VCaP (cell line): ENCODE measurements at regions not wholly inside any gene's neighbourhood (a gene's known extent, or its start where the extent isn't known, plus 50 kb on each side); places are given as distances from the start of the nearest gene placed in this dataset.

Source experiments
- H3K27ac ChIP-seq: fragments of 450-650 bp; 2 replicates; pipeline ENCODE4 v1.5.1; 2017
- TF ChIP-seq, protein P1 (sequence below): fragments of 450-650 bp; conservative IDR thresholded peaks from 2 replicates; pipeline ENCODE4 v1.5.1; 2017; ENCODE audit warnings: mild to moderate bottlenecking, moderate library complexity

DNA sequence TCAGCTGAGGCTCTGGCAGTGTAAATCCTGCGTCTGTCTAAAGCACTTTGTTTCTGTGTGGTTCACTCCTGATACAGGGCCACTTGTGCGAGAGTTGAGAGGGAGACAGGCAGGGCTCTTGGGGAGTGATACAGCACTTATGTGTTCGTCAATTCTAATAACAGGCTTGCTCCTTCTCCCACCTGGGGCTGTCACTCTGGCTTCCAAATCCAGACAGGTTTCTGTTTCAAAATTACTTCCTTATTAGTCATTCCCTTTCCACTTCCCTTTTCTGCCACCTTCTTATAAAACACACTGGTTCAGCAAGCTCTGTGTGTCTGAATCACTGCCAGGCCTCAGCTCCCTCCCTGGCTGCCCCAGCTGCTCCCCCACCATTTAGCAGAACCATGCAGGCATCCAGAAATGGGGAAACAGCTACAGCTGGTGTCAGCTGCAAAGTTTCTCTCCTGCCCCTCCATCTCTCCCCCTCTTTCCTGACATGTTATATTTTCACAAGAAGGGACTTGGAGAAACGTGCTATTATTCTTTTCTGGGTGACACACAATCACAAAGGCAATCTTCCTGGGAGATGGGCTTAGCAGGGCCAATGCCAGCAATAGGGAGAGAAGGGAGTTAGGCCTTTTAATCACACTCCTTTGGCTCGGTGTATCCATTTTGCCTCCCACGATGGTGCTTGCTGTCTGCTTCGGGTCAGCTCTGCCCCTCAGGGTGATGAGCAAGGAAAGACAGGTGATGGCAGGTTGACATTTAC is 58.4 kb upstream of the ZNRF2 start:
- TF ChIP-seq, protein P1, sequence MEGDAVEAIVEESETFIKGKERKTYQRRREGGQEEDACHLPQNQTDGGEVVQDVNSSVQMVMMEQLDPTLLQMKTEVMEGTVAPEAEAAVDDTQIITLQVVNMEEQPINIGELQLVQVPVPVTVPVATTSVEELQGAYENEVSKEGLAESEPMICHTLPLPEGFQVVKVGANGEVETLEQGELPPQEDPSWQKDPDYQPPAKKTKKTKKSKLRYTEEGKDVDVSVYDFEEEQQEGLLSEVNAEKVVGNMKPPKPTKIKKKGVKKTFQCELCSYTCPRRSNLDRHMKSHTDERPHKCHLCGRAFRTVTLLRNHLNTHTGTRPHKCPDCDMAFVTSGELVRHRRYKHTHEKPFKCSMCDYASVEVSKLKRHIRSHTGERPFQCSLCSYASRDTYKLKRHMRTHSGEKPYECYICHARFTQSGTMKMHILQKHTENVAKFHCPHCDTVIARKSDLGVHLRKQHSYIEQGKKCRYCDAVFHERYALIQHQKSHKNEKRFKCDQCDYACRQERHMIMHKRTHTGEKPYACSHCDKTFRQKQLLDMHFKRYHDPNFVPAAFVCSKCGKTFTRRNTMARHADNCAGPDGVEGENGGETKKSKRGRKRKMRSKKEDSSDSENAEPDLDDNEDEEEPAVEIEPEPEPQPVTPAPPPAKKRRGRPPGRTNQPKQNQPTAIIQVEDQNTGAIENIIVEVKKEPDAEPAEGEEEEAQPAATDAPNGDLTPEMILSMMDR = no peak
- H3K27ac ChIP-seq = peak overlapping the region; percentile 87

DNA sequence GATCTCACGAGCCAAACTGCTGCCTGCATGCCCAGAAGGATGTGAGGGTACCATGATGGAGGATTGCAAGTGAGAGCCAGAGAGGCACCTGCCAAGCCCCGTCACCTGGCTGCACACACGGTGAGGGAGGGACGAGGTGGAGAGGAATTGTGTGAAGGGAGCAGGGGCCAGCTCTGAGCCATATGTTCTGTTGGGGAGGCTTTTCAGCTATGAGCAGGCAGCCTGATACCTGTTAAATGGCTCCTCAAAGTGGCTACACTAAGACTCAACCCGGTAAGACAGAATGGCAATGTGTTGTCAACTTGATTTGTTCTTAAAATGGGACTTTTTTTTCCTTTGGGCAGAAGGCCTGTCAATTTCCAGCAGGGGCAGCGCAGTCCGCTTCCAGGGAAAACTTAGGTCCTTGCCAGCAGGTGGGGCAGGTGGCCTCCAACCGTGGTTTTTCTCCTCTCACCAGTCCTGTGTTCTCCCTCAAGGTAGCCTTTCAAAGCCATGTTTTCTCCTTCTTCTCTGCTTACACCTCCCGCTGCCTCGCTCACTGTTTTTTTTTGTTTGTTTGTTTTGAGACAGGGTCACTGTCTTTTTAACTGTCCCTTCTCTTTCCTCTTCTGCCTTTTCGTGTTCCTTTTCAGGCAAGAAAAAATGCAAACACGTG is 57.7 kb upstream of the ZNRF2 start:
- TF ChIP-seq, protein P1 = peak; percentile 74
- peak overlapping the region; percentile 87 for H3K27ac ChIP-seq

DNA sequence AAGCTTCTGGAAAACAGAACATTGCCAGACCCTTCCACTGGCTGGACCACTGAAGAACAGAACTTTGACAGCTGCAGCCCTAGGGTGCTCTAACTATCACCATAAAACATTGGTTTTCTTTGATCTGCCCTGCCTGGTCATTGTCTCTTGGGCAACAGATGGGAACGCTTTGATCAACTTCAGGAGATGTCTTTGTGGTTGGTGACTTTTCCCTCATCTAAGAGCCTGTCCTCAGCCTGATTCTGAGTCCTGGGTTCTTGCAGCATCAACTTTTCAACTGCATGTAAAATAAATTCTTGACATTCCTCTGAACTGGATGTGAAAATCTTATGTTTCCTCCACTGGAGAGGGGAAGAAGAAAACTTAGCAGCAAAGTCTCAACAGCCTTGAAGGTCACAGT is 53.1 kb upstream of the ZNRF2 start:
- no peak overlapping the region for H3K27ac ChIP-seq
- TF ChIP-seq, protein P1 = no peak

DNA sequence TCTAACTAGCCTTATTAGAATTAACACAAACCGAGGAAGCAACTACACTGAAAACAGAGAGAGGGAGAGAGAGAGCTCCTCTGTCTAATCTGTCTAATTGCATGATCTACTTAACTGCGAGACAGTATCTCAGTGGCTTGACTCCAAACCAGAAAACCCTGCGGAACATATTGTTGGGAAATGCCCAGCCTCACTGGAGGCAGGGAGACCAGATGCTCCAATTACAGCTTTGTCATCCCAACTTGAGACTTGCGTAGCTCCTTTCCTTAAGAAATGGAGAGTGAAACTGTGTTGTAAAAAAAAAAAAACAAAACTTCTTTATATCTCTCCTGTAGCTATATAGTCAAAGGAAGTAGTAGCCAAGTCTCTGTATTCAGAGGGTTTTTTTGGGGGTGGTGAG is 52.0 kb upstream of the ZNRF2 start:
- H3K27ac ChIP-seq = no peak overlapping the region
- TF ChIP-seq, protein P1 = no peak
